Heart left ventricle (tissue), 16 donors: ENCODE measurements at regions not wholly inside any gene's neighbourhood (a gene's known extent, or its start where the extent isn't known, plus 50 kb on each side); places are given as distances from the start of the nearest gene placed in this dataset.

Source experiments
- ATAC-seq, 4 donors: fragments of 200-7000 bp; cut with Tn5 transposase; one replicate each; pipeline ENCODE4 v1.9.1; 2020 to 2022; ENCODE audit warnings: moderate library complexity in 4 of 4, mild to moderate bottlenecking in 3 of 4, moderate number of reproducible peaks in 1 of 4
- DNase-seq, 5 donors: peaks; one replicate each; pipeline ENCODE4 v3.0.0-alpha.2; 2020
- H3K27ac ChIP-seq, 12 donors: fragments of 200-600 bp; sonication (generic) in 4 of 12; one replicate each; pipeline versions ENCODE4 v1.5.0 to v1.8.0; 2016 to 2022; ENCODE audit warnings: mild to moderate bottlenecking in 2 of 12
- H3K27me3 ChIP-seq, 9 donors: fragments of 200-600 bp; sonication (generic) in 2 of 9; one replicate each; pipeline versions ENCODE4 v1.5.1 to v1.8.0; 2016 to 2022; ENCODE audit warnings: mild to moderate bottlenecking in 3 of 9
- H3K36me3 ChIP-seq, 9 donors: fragments of 200-600 bp; sonication (generic) in 2 of 9; one replicate each; pipeline versions ENCODE4 v1.5.0 to v1.8.0; 2018 to 2022; ENCODE audit warnings: mild to moderate bottlenecking in 2 of 9
- H3K4me1 ChIP-seq, 12 donors: fragments of 200-600 bp; sonication (generic) in 4 of 12; one replicate each; pipeline versions ENCODE4 v1.5.0 to v1.8.0; 2016 to 2022; ENCODE audit warnings: mild to moderate bottlenecking in 3 of 12
- H3K4me3 ChIP-seq, 12 donors: fragments of 200-600 bp; sonication (generic) in 4 of 12; one replicate each; pipeline versions ENCODE4 v1.5.0 to v1.8.0; 2017 to 2022; ENCODE audit warnings: mild to moderate bottlenecking in 9 of 12, moderate library complexity in 4 of 12
- H3K9me3 ChIP-seq, 12 donors: fragments of 200-600 bp; sonication (generic) in 4 of 12; one replicate each; pipeline versions ENCODE4 v1.5.0 to v1.8.0; 2016 to 2022; ENCODE audit warnings: mild to moderate bottlenecking in 1 of 12
- POLR2A ChIP-seq, 2 donors: fragments of 450-650 bp; IDR thresholded peaks; one replicate each; pipeline ENCODE4 v1.6.1; 2017; ENCODE audit warnings: antibody characterized with exemption in 2 of 2, mild to moderate bottlenecking in 2 of 2, moderate library complexity in 2 of 2
- WGBS, 4 donors: extraction: QIAGEN DNeasy Blood & Tissue Kit in 2 of 4; methylation state at CpG; one replicate each; pipeline versions ENCODE4 v1.1.5 to v1.1.7; 2013 to 2018; 5-methylcytosine and 5-hydroxymethylcytosine counted together
- intact Hi-C, 10 donors: fragments of 100-400 bp; cut with DNase I; formaldehyde crosslinking; loops; one replicate each; pipeline versions ENCODE4 v1.11.1 to v1.14.2; 2022
- TF ChIP-seq, protein P1 (sequence below), 12 donors: fragments of 200-600 bp; sonication (generic) in 4 of 12; IDR thresholded peaks; one replicate each; pipeline versions ENCODE4 v1.5.0 to v1.8.0; 2018 to 2022; ENCODE audit warnings: antibody characterized with exemption in 12 of 12, mild to moderate bottlenecking in 5 of 12
- donor health status: ischemic (EF 13 %, LVEDD 7.1; RV severe dilation, severe dysfunction).
- donor health status: healthy with polysubstance abuse.
- donor health status: DM: no; HTN: yes; CAD: no.
- donor health status: DM: no; HTN: no; CAD: no.
- donor health status: ischemic (EF 25% LVEDD 6.9; RV normal size, moderate dysfunction).
- donor health status: ischemic (EF 25% LVEDD 5.7; RV mildly dilated, moderate dysfunction).
- donor health status: healthy.
- donor health status: DM: yes; HTN: yes; CAD: no.
- donor health status: ischemic (EF 35%, LVEDD 5.7; RV mildly dilated, moderate dysfunction).
- donor health status: nonischemic (EF 11% LVEDD 7.7; RV severe dilation, severe dysfunction).
- donor health status: DM: yes; HTN: yes; CAD: no.
- donor health status: PGD.
- donor health status: ischemic (EF 29% LVEDD 5.4; RV normal size, mild dysfunction).
- donor health status: nonischemic (EF 23%, LVEDD 6.1; RV moderate dilation, normal function).

DNA sequence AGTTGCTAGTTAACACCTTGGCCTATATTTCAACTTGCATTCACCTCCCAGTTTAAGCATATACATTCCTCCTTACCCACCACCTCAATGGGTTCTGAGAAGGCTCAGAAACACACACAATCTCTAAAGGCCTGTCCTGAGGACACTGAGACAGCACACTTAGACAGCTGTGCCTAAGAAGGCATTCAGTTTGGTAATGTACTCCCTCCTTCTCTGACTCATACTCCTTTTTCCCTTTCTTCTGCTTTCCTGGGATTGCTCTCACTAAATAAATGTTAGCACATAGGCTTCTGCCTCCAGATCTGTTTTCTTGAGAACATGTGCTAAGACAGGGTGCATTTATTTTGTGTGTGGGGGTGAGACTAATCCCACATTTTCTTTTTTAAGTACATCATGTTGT lies 456.8 kb upstream of the CDH6 start:
- Histone ChIP-seq H3K9me3 (peaks cover 0 to 6% (median 0%) of the 10 kb centered on the region in 12 donors), H3K36me3 (no peaks in the 10 kb centered on the region), H3K27me3 (no peaks in the 10 kb centered on the region), H3K4me3 (no peak overlapping the region), H3K4me1 (no peaks in the 10 kb centered on the region), H3K27ac (no peak overlapping the region)
- ATAC-seq (no peak), DNase-seq (no peak)
- no peak for TF ChIP-seq POLR2A (IDR thresholded peaks at IDR 0.05)
- TF ChIP-seq, protein P1, sequence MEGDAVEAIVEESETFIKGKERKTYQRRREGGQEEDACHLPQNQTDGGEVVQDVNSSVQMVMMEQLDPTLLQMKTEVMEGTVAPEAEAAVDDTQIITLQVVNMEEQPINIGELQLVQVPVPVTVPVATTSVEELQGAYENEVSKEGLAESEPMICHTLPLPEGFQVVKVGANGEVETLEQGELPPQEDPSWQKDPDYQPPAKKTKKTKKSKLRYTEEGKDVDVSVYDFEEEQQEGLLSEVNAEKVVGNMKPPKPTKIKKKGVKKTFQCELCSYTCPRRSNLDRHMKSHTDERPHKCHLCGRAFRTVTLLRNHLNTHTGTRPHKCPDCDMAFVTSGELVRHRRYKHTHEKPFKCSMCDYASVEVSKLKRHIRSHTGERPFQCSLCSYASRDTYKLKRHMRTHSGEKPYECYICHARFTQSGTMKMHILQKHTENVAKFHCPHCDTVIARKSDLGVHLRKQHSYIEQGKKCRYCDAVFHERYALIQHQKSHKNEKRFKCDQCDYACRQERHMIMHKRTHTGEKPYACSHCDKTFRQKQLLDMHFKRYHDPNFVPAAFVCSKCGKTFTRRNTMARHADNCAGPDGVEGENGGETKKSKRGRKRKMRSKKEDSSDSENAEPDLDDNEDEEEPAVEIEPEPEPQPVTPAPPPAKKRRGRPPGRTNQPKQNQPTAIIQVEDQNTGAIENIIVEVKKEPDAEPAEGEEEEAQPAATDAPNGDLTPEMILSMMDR (IDR thresholded peaks at IDR 0.05), result no peak
- intact Hi-C loops, result no loop called here

DNA sequence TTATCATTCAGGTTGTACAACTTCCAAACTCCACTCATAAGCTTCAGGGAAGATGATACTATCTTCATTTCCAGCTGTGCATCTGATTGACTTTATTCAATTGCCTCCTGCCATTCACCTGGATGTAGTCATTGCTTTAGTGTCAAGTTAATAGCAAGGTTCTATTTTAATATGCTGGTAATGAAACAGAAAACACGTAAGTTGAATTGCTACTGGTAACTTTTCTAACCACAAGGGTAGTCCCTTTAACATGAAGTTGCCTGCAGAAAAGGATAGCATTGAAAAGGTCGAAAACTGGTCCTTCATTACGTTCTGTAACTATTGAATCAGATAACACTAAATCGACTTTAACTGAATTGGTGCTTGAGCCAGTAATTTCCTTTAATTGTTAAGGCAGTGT lies 459.4 kb upstream of the CDH6 start:
- no peak for TF ChIP-seq POLR2A (IDR thresholded peaks at IDR 0.05)
- TF ChIP-seq, protein P1 (IDR thresholded peaks at IDR 0.05), result no peak
- Histone ChIP-seq H3K4me1 (no peaks in the 10 kb centered on the region), H3K27me3 (no peaks in the 10 kb centered on the region), H3K36me3 (no peaks in the 10 kb centered on the region), H3K27ac (no peak overlapping the region), H3K9me3 (peaks cover 0 to 19% (median 0%) of the 10 kb centered on the region in 12 donors), H3K4me3 (no peak overlapping the region)
- no peak for DNase-seq
- ATAC-seq, result no peak
- intact Hi-C loops, result no loop called here
- 83 to 89% (median 84%) methylated on average over 4 of the region's 4 CpGs for WGBS, 4 donors

DNA sequence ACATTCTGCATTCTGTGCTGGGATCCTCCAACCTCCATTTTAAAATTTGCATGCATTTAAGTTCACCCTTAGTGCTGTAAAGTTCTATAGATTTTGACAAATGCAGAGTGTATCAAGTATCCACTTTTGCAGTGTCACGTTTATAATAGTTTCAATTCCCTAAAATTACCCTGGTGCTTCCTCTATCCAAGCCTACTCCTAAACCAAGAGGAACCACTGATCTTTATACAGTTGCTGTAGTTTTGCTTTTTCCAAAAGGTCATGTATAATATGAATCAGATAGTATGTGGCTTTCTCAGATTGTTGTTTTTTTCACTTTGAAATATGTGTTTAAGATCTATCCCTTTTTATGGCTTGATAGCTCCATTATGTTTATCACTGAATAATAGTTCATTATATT lies 468.4 kb upstream of the CDH6 start:
- DNase-seq (no peak), ATAC-seq (no peak)
- H3K4me3 ChIP-seq, result no peak overlapping the region
- no peaks in the 10 kb centered on the region for H3K27me3 ChIP-seq
- peaks cover 0 to 8% (median 0%) of the 10 kb centered on the region in 12 donors for H3K9me3 ChIP-seq
- H3K4me1 ChIP-seq, result no peaks in the 10 kb centered on the region
- TF ChIP-seq POLR2A (IDR thresholded peaks at IDR 0.05), result no peak
- intact Hi-C loops, result no loop called here
- H3K36me3 ChIP-seq, result no peaks in the 10 kb centered on the region
- 62 to 81% (median 69%) methylated on average over 1 of the region's 1 CpG for WGBS, 4 donors
- H3K27ac ChIP-seq, result no peak overlapping the region

DNA sequence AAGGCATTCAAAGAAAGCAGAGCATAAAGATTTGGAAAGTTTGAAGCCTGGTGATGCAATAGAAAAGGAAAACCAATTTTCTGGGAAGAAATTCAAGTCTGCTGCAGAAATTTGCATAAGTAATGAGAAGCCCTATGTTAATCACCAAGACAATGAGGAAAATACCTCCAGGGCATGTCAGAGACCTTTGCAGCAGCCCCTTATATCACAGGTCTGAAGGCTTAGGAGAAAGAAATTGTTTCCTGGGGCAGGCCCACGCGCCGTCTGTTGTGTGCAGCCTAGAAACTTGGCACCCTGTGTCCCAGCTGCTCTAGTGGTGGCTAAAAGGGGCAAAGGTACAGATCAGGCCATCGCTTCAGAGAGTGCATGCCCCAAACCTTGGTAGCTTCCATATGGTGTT lies 495.3 kb upstream of the CDH6 start:
- H3K4me1 ChIP-seq, result no peaks in the 10 kb centered on the region
- no peaks in the 10 kb centered on the region for H3K27me3 ChIP-seq
- peaks cover 0 to 10% (median 0%) of the 10 kb centered on the region in 12 donors for H3K9me3 ChIP-seq
- H3K4me3 ChIP-seq, result no peak overlapping the region
- WGBS, 4 donors, result 83 to 90% (median 84%) methylated on average over 4 of the region's 4 CpGs
- intact Hi-C loops, result no loop called here
- ATAC-seq, result no peak
- DNase-seq, result peak in 2 of 5 donors; percentile 13 to 47
- no peak overlapping the region for H3K27ac ChIP-seq
- H3K36me3 ChIP-seq, result no peaks in the 10 kb centered on the region
- TF ChIP-seq, protein P1 (IDR thresholded peaks at IDR 0.05), result no peak
- TF ChIP-seq POLR2A (IDR thresholded peaks at IDR 0.05), result no peak

DNA sequence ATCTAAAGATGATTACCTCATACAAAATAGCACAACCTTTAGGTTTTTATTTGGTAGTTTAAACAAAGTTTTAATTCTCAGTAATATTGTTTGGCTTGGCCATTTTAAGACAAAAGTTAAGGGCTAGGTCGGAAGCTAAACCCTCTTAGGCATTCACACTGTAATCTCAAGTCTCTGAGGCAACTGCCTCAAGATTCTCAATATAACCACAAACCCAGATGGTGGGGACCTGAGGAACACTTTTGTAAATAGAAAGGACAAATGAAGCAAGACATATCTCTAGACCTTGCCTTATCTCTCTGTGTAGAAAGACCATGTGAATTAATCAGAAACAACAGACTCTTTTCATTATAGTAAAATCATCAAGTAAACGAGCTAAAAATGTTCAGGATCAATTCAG lies 500.2 kb upstream of the CDH6 start:
- Histone ChIP-seq H3K36me3 (no peaks in the 10 kb centered on the region), H3K4me1 (no peaks in the 10 kb centered on the region), H3K9me3 (peaks cover 0 to 5% (median 0%) of the 10 kb centered on the region in 12 donors), H3K27ac (no peak overlapping the region), H3K27me3 (no peaks in the 10 kb centered on the region), H3K4me3 (no peak overlapping the region)
- TF ChIP-seq POLR2A (IDR thresholded peaks at IDR 0.05), result no peak
- TF ChIP-seq, protein P1 (IDR thresholded peaks at IDR 0.05), result no peak
- WGBS, 4 donors, result 40 to 50% (median 45%) methylated on average over 2 of the region's 2 CpGs
- DNase-seq (no peak), ATAC-seq (no peak)
- intact Hi-C loops, result no loop called here
